Caki2 (cell line): ENCODE measurements at regions not wholly inside any gene's neighbourhood (a gene's known extent, or its start where the extent isn't known, plus 50 kb on each side); places are given as distances from the start of the nearest gene placed in this dataset.

ENCODE experiments used
- DNase-seq: peaks from one replicate; pipeline ENCODE4 v3.0.0-alpha.2; 2015; ENCODE audit warnings: low read depth
- in situ Hi-C: cut with HindIII; loops from 2 replicates; pipeline ENCODE4 v1.10.0; 2016; ENCODE audit warnings: low sequenced_read_pairs, low pct_unique_long_range_greater_than_20kb, mixed read lengths

GRCh38 chr16:79772048-79772447 lies 171.5 kb upstream of the MAF start:
- no peak for DNase-seq
- in situ Hi-C loops, result no loop called here

GRCh38 chr16:79770244-79771064 lies 169.9 kb upstream of the MAF start:
- DNase-seq, result peak; percentile 91
- in situ Hi-C loops, result no loop called here

- no peak for DNase-seq
- in situ Hi-C loops, result no loop called here
Measured at GRCh38 chr16:79769928-79770243, 169.3 kb upstream of the MAF start.

- no peak for DNase-seq
- in situ Hi-C loops, result no loop called here
Measured at GRCh38 chr16:79769270-79769927, 168.9 kb upstream of the MAF start.

GRCh38 chr16:79768276-79768970 lies 167.9 kb upstream of the MAF start:
- DNase-seq, result no peak
- in situ Hi-C loops, result no loop called here

- no peak for DNase-seq
- in situ Hi-C loops, result no loop called here
Measured at GRCh38 chr16:79767421-79768275, 167.1 kb upstream of the MAF start.

- in situ Hi-C loops, result no loop called here
Measured at GRCh38 chr16:79765901-79766394, 165.4 kb upstream of the MAF start.

GRCh38 chr16:79765431-79765830 lies 164.9 kb upstream of the MAF start:
- in situ Hi-C loops, result no loop called here
- no peak for DNase-seq

More at GRCh38 chr16:79765901-79766394, 165.4 kb upstream of the MAF start:
- no peak for DNase-seq

GRCh38 chr16:79764415-79765110 lies 164.0 kb upstream of the MAF start:
- in situ Hi-C loops, result no loop called here
- no peak for DNase-seq

GRCh38 chr16:79762217-79762616 lies 161.7 kb upstream of the MAF start:
- in situ Hi-C loops, result no loop called here

GRCh38 chr16:79758615-79759346 lies 158.2 kb upstream of the MAF start:
- in situ Hi-C loops, result no loop called here
- DNase-seq, result peak; percentile 43

More at GRCh38 chr16:79762217-79762616, 161.7 kb upstream of the MAF start:
- no peak for DNase-seq

GRCh38 chr16:79757968-79758367 lies 157.4 kb upstream of the MAF start:
- in situ Hi-C loops, result no loop called here
- DNase-seq, result no peak

GRCh38 chr16:79757163-79757562 lies 156.6 kb upstream of the MAF start:
- in situ Hi-C loops, result no loop called here
- DNase-seq, result no peak

GRCh38 chr16:79756571-79756970 lies 156.0 kb upstream of the MAF start:
- DNase-seq, result no peak
- in situ Hi-C loops, result no loop called here

- DNase-seq, result no peak
- in situ Hi-C loops, result no loop called here
Measured at GRCh38 chr16:79754501-79754900, 154.0 kb upstream of the MAF start.

- DNase-seq, result no peak
- in situ Hi-C loops, result no loop called here
Measured at GRCh38 chr16:79754081-79754480, 153.5 kb upstream of the MAF start.

GRCh38 chr16:79753286-79753685 lies 152.7 kb upstream of the MAF start:
- no peak for DNase-seq
- in situ Hi-C loops, result no loop called here
